Ishikawa (cell line): ENCODE measurements at regions not wholly inside any gene's neighbourhood (a gene's known extent, or its start where the extent isn't known, plus 50 kb on each side); places are given as distances from the start of the nearest gene placed in this dataset.

Experiments used
- CEBPB ChIP-seq: IDR thresholded peaks from 2 replicates; pipeline ENCODE4 v1.6.1; 2012
- CREB1 ChIP-seq: IDR thresholded peaks from 2 replicates; pipeline ENCODE4 v1.6.1; 2012; ENCODE audit warnings: low read depth
- EGR1 ChIP-seq: IDR thresholded peaks from 2 replicates; pipeline ENCODE4 v1.6.1; 2012
- EP300 ChIP-seq: IDR thresholded peaks from 2 replicates; pipeline ENCODE4 v1.6.1; 2012; ENCODE audit warnings: borderline replicate concordance
- FOXM1 ChIP-seq: IDR thresholded peaks from 2 replicates; pipeline ENCODE4 v1.6.1; 2012; ENCODE audit warnings: low read depth, borderline replicate concordance
- MAX ChIP-seq: IDR thresholded peaks from 2 replicates; pipeline ENCODE4 v1.6.1; 2012
- NFIC ChIP-seq: IDR thresholded peaks from 2 replicates; pipeline ENCODE4 v1.6.1; 2012
- REST ChIP-seq: IDR thresholded peaks from 2 replicates; pipeline ENCODE4 v1.6.1; 2012; ENCODE audit warnings: low read depth, mild to moderate bottlenecking
- TAF1 ChIP-seq: IDR thresholded peaks from 2 replicates; pipeline ENCODE4 v1.6.1; 2012; ENCODE audit warnings: low read depth, mild to moderate bottlenecking
- TCF12 ChIP-seq: IDR thresholded peaks from 2 replicates; pipeline ENCODE4 v1.6.1; 2012; ENCODE audit warnings: low read depth
- TEAD4 ChIP-seq: IDR thresholded peaks from 2 replicates; pipeline ENCODE4 v1.6.1; 2012
- USF1 ChIP-seq: IDR thresholded peaks from 2 replicates; pipeline ENCODE4 v1.6.1; 2012
- YY1 ChIP-seq: IDR thresholded peaks from 2 replicates; pipeline ENCODE4 v1.6.1; 2012; ENCODE audit warnings: low read depth
- ZBTB7A ChIP-seq: IDR thresholded peaks from 2 replicates; pipeline ENCODE4 v1.6.1; 2012; ENCODE audit warnings: low read depth

- TF ChIP-seq NFIC (no peak), CEBPB (no peak), REST (no peak), EP300 (no peak), CREB1 (no peak), EGR1 (no peak), TCF12 (no peak), TEAD4 (no peak), USF1 (no peak), ZBTB7A (no peak), MAX (no peak), FOXM1 (no peak), TAF1 (no peak), YY1 (no peak)
Measured at GRCh38 chr15:50820808-50821382, 55.4 kb upstream of the SPPL2A start.

GRCh38 chr15:50819344-50819743 lies 53.8 kb upstream of the SPPL2A start:
- TF ChIP-seq TAF1 (no peak), EGR1 (no peak), ZBTB7A (no peak), NFIC (no peak), TCF12 (no peak), CREB1 (no peak), YY1 (no peak)

DNA sequence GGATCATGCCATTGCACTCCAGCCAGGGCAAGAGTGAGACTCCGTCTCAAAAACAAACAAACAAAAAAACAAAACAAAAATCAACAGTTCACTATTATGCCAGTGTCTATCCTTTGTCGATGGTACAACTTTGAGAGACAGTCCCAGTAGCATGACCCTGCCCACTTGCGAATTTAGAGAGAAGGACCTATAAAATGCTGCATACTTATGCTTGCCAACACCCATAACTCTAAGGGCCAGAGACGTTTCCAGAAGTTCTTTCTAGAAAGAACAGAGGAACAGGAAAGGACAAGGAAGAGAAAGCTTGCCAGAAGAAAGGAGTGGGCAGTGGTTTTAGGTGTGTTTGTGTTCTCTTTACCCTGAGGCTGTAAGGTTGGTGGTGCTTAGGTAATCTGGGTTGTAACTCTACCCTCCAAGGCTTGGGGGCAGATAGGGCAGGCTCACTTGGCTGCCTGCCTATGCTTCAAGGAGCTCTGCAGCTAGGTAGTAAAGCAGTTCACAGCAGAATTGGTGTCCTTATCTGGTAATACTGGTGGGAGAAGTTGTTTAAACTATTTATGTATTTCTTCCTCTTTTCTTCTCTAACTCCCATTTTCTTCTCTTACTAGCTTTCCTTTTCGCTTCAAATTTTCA lies 50.6 kb upstream of the SPPL2A start:
- TF ChIP-seq CREB1: no peak
- no peak for TF ChIP-seq YY1
- no peak for TF ChIP-seq EGR1
- TF ChIP-seq REST: no peak
- no peak for TF ChIP-seq CEBPB
- no peak for TF ChIP-seq ZBTB7A
- no peak for TF ChIP-seq FOXM1
- TF ChIP-seq TEAD4: no peak
- no peak for TF ChIP-seq NFIC
- TF ChIP-seq EP300: no peak
- TF ChIP-seq MAX: no peak
- TF ChIP-seq USF1: no peak
